MCF 10A (cell line): ENCODE measurements at regions not wholly inside any gene's neighbourhood (a gene's known extent, or its start where the extent isn't known, plus 50 kb on each side); places are given as distances from the start of the nearest gene placed in this dataset.

Source experiments
- BruUV-seq: library from RNA; stranded (reverse); fragments of 400-500 nt; replicated peaks from 2 replicates; lab custom pipeline; 2021; lab: Mats Ljungman, UMichigan
- CTCF ChIA-PET: fragments of 300-600 bp; sonication (Branson Sonifier 250); formaldehyde crosslinking; extraction: SDS; loops from one replicate; lab custom pipeline; 2021; ENCODE audit warnings: antibody characterized with exemption, inconsistent platforms; lab: Yijun Ruan, JAX
- POLR2A ChIA-PET: fragments of 300-600, 350-650 bp; sonication (Branson Sonifier 250); formaldehyde crosslinking; extraction: SDS; loops from one replicate; lab custom pipeline; 2020; ENCODE audit warnings: antibody characterized with exemption, inconsistent platforms; lab: Yijun Ruan, JAX
- DNase-seq: peaks from one replicate; pipeline ENCODE4 v3.0.0-alpha.2; 2018; ENCODE audit not compliant: unreplicated experiment
- H3K27ac Mint-ChIP-seq: one replicate; pipeline ENCODE4 v1.8.0; 2022; ENCODE audit warnings: mild to moderate bottlenecking, low read depth, mixed read lengths; ENCODE audit not compliant: unreplicated experiment
- H3K27me3 Mint-ChIP-seq: one replicate; pipeline ENCODE4 v1.8.0; 2022; ENCODE audit warnings: mixed read lengths; ENCODE audit not compliant: insufficient read depth, unreplicated experiment
- H3K36me3 Mint-ChIP-seq: one replicate; pipeline ENCODE4 v1.8.0; 2022; ENCODE audit warnings: mild to moderate bottlenecking, moderate library complexity, mixed read lengths; ENCODE audit not compliant: insufficient read depth, unreplicated experiment
- H3K4me1 Mint-ChIP-seq: one replicate; pipeline ENCODE4 v1.8.0; 2022; ENCODE audit warnings: mixed read lengths; ENCODE audit not compliant: insufficient read depth, unreplicated experiment
- H3K4me3 Mint-ChIP-seq: one replicate; pipeline ENCODE4 v1.8.0; 2022; ENCODE audit warnings: mild to moderate bottlenecking, moderate library complexity, mixed read lengths; ENCODE audit not compliant: unreplicated experiment
- H3K9me3 Mint-ChIP-seq: one replicate; pipeline ENCODE4 v1.8.0; 2022; ENCODE audit warnings: mixed read lengths; ENCODE audit not compliant: unreplicated experiment
- CTCF ChIP-seq: fragments of 200-600 bp; IDR thresholded peaks from one replicate; pipeline ENCODE4 v1.8.0; 2022; ENCODE audit warnings: antibody characterized with exemption, mild to moderate bottlenecking; ENCODE audit not compliant: unreplicated experiment
- intact Hi-C: fragments of 100-400 bp; cut with micrococcal nuclease; formaldehyde crosslinking; loops from 2 replicates; pipeline ENCODE4 v1.14.1; 2022

- Mint-ChIP-seq H3K4me3 (no peak overlapping the region), H3K27ac (no peak overlapping the region), H3K36me3 (peaks cover 6% of the 10 kb centered on the region), H3K27me3 (no peaks in the 10 kb centered on the region), H3K9me3 (no peaks in the 10 kb centered on the region), H3K4me1 (peaks cover 9% of the 10 kb centered on the region)
- no TSS peak for BruUV-seq
- ChIA-PET CTCF (interaction anchor here (0.6 to 1.2 kb wide), 3 partner anchors 13 to 63 kb away, joined by 3 to 4 read pairs (median 3); no protein-coding TSS in a partner anchor), POLR2A (interaction anchor here (0.7 kb wide), 1 partner anchor 10 kb away, joined by 3 read pairs; no protein-coding TSS in a partner anchor)
- TF ChIP-seq CTCF = no peak
- no peak for DNase-seq
- intact Hi-C loops = no loop called here
These were observed 146.2 kb upstream of the TLL1 start for GRCh38 chr4:165726831-165727230.

GRCh38 chr4:165737309-165737972, 135.6 kb upstream of the TLL1 start:
- intact Hi-C loops = no loop called here
- CTCF ChIA-PET = interaction anchor here (0.6 to 1.4 kb wide), 3 partner anchors 38 to 392 kb away, joined by 3 to 5 read pairs (median 3); no protein-coding TSS in a partner anchor
- peak; percentile 39 for DNase-seq

GRCh38 chr4:165738571-165738970, 134.5 kb upstream of the TLL1 start:
- intact Hi-C loops = loop anchor here (2.0 kb wide), 1 partner anchor 134 kb away; the partner anchor contains the start of gene TLL1
- CTCF ChIA-PET = interaction anchor here (0.6 to 1.4 kb wide), 3 partner anchors 21 to 393 kb away, joined by 3 read pairs; no protein-coding TSS in a partner anchor
- Mint-ChIP-seq H3K27me3 (no peaks in the 10 kb centered on the region), H3K9me3 (no peaks in the 10 kb centered on the region), H3K36me3 (no peaks in the 10 kb centered on the region), H3K4me1 (peaks cover 20% of the 10 kb centered on the region), H3K4me3 (peak overlapping the region; percentile 66), H3K27ac (peak overlapping the region; percentile 93)
- no peak for TF ChIP-seq CTCF
- peak; percentile 60 for DNase-seq
- BruUV-seq = no TSS peak
- POLR2A ChIA-PET = interaction anchor here (0.7 to 3.7 kb wide), 17 partner anchors 8 to 236 kb away, joined by 3 to 32 read pairs (median 3); no protein-coding TSS in a partner anchor

More at GRCh38 chr4:165737309-165737972, 135.6 kb upstream of the TLL1 start:
- Mint-ChIP-seq H3K9me3 (no peaks in the 10 kb centered on the region), H3K36me3 (no peaks in the 10 kb centered on the region), H3K4me3 (no peak overlapping the region), H3K27ac (peak overlapping the region; percentile 93), H3K27me3 (no peaks in the 10 kb centered on the region), H3K4me1 (peaks cover 20% of the 10 kb centered on the region)
- TF ChIP-seq CTCF = no peak
- BruUV-seq = no TSS peak
- POLR2A ChIA-PET = interaction anchor here (0.7 to 3.7 kb wide), 13 partner anchors 9 to 235 kb away, joined by 3 to 32 read pairs (median 4); no protein-coding TSS in a partner anchor

- DNase-seq = peak; percentile 53
- intact Hi-C loops = loop anchor here (2.0 kb wide), 1 partner anchor 56 kb away; no protein-coding TSS in a partner anchor
- Mint-ChIP-seq H3K4me3 (peak overlapping the region; percentile 66), H3K9me3 (no peaks in the 10 kb centered on the region), H3K27me3 (no peaks in the 10 kb centered on the region), H3K4me1 (peaks cover 26% of the 10 kb centered on the region), H3K36me3 (no peaks in the 10 kb centered on the region), H3K27ac (peak overlapping the region; percentile 93)
- POLR2A ChIA-PET = interaction anchor here (1.3 to 3.7 kb wide), 4 partner anchors 18 to 202 kb away, joined by 5 to 32 read pairs (median 8); no protein-coding TSS in a partner anchor
- BruUV-seq = no TSS peak
- CTCF ChIA-PET = interaction anchor here (0.7 kb wide), 1 partner anchor 608 kb away, joined by 3 read pairs; no protein-coding TSS in a partner anchor
- TF ChIP-seq CTCF = no peak
These were observed 132.1 kb upstream of the TLL1 start for GRCh38 chr4:165740911-165741310.
